Lower leg skin (tissue), 3 donors: ENCODE measurements at regions not wholly inside any gene's neighbourhood (a gene's known extent, or its start where the extent isn't known, plus 50 kb on each side); places are given as distances from the start of the nearest gene placed in this dataset.
"Not testable (repeated sequence)": the region's sequence is repeated elsewhere in the genome, so short reads cannot be mapped to it uniquely, and the experiment has no call there.

ENCODE experiments used
- DNase-seq, 2 donors: peaks; one replicate each; pipeline ENCODE4 v3.0.0-alpha.2; 2019; ENCODE audit warnings: low spot score in 2 of 2
- H3K4me3 ChIP-seq: fragments of 200-600 bp; sonication (generic); 2 replicates; pipeline ENCODE4 v1.5.1; 2017; ENCODE audit warnings: mild to moderate bottlenecking, low read depth; ENCODE audit not compliant: poor library complexity, severe bottlenecking
- WGBS, 2 donors: methylation state at CpG; one replicate each; pipeline ENCODE4 v1.1.5; 2018; 5-methylcytosine and 5-hydroxymethylcytosine counted together
- intact Hi-C: fragments of 100-400 bp; cut with DNase I; formaldehyde crosslinking; loops from one replicate; pipeline ENCODE4 v1.15.0; 2023; ENCODE audit warnings: low total_unique reads

DNA sequence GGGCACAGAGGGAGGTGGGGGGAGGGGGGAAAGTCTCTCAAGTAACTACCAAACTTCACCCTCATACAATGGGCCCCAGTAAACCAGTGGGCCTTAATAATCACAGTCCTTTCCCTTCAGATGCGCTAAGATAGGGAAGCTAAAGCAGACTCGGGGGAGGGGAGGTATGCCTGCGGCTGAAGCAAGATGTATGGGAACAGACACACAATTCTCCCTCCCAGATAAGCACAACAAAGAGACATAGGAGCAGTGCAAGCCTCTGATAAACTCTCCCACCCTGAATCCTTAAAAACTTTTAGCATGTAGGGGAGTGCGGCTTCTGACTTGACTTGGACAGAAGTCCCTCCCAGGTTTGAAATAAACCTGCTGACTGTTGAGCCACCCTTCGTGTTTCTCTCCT lies 54.7 kb downstream of the PROP1 start:
- H3K4me3 ChIP-seq, intact Hi-C loops, DNase-seq: not testable (repeated sequence)
- 76 to 89% methylated on average over 5 of the region's 5 CpGs for WGBS, 2 donors

GRCh38 chr5:177939246-177940171 lies 56.5 kb downstream of the PROP1 start:
- H3K4me3 ChIP-seq, intact Hi-C loops: not testable (repeated sequence)
- 2 to 4% methylated on average over 4 to 40 of the region's 79 CpGs for WGBS, 2 donors
- DNase-seq: peak in 1 of 2 donors; percentile 70

- intact Hi-C loops, H3K4me3 ChIP-seq: not testable (repeated sequence)
- DNase-seq: peak in 1 of 2 donors; percentile 39
- WGBS, 2 donors: 35 to 52% methylated on average over 3 to 7 of the region's 7 CpGs
These were observed 57.3 kb downstream of the PROP1 start for GRCh38 chr5:177938767-177939166.

DNA sequence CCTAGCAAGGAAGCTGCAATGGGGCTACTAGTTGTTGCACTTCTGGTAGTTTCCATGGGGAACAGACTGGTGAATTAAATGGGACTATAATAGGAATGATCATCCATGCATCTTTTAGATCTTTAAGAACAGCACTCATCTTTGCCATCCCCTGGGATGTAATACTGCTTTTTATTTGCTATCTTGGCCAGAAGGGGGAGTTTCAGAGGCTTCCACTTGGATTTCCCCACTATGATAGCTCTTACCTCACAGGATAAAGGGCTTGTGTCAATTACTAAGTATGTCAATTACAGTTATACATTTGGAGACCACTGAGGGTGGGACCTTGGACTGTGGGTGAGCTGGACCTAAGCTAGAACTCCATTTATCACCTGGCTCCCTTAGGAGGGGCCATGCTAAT lies 61.8 kb downstream of the PROP1 start:
- intact Hi-C loops, H3K4me3 ChIP-seq: not testable (repeated sequence)
- peak in 1 of 2 donors; percentile 25 for DNase-seq

DNA sequence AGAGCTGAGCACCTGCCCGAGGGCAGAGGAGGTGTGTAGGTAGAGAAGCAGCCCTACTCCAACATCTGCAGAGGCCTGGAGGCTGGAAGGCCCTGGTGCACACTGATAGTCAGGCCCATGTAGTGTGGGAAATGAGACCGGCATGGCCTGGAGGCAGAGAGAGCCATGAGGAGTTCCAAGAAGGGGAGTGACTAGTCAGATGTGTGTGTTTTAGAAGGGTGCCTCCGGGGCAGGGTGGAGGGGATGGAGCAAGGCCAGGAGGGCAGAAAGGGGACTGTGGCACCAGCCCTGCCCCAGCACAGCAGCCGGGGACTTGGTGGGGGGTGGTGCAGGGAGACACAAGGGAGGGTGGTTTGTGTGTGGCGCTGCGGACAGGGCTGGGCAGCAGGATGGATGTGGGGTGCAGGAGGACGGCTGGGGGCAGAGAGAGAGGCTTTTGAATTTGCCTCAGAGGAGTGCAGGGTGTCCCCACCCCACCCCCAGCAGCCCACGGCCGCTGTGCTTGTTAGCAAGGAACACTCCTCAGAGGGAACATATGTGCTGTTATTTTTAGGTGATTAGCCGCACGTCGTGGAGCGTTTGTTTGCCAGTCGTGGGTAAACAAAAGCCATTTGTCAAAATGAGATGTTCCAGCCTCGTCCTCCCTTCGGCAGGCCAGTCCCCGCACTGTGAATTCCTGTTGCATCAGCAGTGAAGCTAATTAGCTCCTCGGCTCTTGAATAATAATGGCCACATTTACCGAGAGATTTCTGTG lies 65.6 kb downstream of the PROP1 start:
- WGBS, 2 donors: 33 to 42% methylated on average over 15 to 17 of the region's 19 CpGs
- H3K4me3 ChIP-seq, DNase-seq, intact Hi-C loops: not testable (repeated sequence)

DNA sequence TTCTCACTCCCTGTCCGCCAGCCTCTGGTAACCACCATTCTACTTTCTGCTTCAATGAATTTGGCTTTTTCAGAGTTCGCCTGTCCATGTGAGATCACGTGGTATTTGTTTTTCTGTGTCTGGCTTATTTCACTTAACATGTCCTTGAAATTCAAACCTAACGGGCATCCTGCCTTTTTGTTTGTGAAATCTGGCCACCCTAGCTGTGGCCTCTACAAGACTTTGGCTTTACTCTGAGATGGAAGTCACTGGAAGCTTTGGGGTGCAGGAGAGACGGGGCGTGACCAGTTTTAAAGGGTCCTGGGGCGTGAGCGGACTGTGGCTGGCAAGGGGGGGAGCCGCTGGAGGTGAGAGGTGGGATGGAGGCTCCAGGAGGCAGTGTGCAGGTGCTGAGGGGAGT lies 66.4 kb downstream of the PROP1 start:
- intact Hi-C loops, H3K4me3 ChIP-seq, DNase-seq: not testable (repeated sequence)
- WGBS, 2 donors: 98% methylated on average over 9 of the region's 9 CpGs; no CpG with 5 or more reads in 1 of the 2 donors

- intact Hi-C loops, H3K4me3 ChIP-seq, DNase-seq: not testable (repeated sequence)
- WGBS, 2 donors: no CpG with 5 or more reads among the region's 4 CpGs
These were observed 68.5 kb downstream of the PROP1 start for GRCh38 chr5:177927500-177927899.

- intact Hi-C loops, H3K4me3 ChIP-seq, DNase-seq: not testable (repeated sequence)
- 90% methylated on average over 2 of the region's 11 CpGs; no CpG with 5 or more reads in 1 of the 2 donors for WGBS, 2 donors
These were observed 71.5 kb downstream of the PROP1 start for GRCh38 chr5:177924577-177924976.

DNA sequence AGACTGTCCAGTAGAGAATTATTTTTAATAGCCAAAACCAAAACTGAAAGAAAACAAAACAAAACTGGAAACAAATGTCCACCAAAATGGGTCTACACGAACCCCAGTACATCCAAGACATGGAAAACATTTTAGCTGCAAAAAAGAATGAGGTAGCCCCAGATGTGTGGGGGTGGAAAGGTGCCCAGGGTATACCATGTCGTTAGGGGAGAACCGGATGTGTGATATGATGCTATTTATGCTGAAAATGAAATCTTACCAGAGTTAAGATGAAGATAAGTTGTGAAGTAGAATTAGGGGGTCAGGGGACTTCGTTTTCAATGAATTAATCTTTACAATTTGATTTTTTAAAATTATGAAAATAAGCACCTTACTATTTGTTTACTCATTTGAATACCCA lies 72.2 kb downstream of the PROP1 start:
- H3K4me3 ChIP-seq, DNase-seq, intact Hi-C loops: not testable (repeated sequence)
- WGBS, 2 donors: 51 to 57% methylated on average over 3 of the region's 4 CpGs

GRCh38 chr5:177923189-177923588 lies 72.9 kb downstream of the PROP1 start:
- H3K4me3 ChIP-seq, intact Hi-C loops, DNase-seq: not testable (repeated sequence)
- 72 to 75% methylated on average over 2 to 3 of the region's 5 CpGs for WGBS, 2 donors

GRCh38 chr5:177909261-177909660 lies 86.8 kb downstream of the PROP1 start:
- intact Hi-C loops, H3K4me3 ChIP-seq, DNase-seq: not testable (repeated sequence)
- 24 to 62% methylated on average over 2 of the region's 2 CpGs for WGBS, 2 donors

DNA sequence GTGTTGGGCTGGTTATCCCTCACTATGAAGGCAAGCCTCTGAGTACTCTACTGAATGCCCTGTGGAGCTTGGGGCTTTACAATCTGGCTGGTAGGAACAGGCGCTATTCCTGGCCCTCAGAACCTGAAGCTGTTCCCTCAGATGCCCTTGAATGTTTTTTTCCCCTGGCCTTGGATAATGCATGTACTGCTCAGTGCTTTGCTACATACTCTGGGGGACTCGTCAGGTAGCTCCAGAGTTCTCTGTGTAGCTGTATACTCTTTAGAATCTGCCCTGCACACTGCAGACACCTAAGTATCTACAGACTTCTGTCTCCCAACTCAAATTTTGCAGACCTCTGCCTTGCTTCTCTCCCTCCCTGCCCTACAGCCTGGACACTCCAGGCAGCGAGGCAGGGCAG lies 93.2 kb downstream of the PROP1 start:
- WGBS, 2 donors: 100% methylated on average over 1 of the region's 3 CpGs; no CpG with 5 or more reads in 1 of the 2 donors
- H3K4me3 ChIP-seq, intact Hi-C loops, DNase-seq: not testable (repeated sequence)

- WGBS, 2 donors: 59 to 66% methylated on average over 2 of the region's 6 CpGs
- DNase-seq, intact Hi-C loops, H3K4me3 ChIP-seq: not testable (repeated sequence)
These were observed 96.0 kb downstream of the PROP1 start for GRCh38 chr5:177900066-177900465.

GRCh38 chr5:177894681-177895453 lies 101.2 kb downstream of the PROP1 start:
- H3K4me3 ChIP-seq, DNase-seq, intact Hi-C loops: not testable (repeated sequence)
- 82% methylated on average over 2 of the region's 9 CpGs; no CpG with 5 or more reads in 1 of the 2 donors for WGBS, 2 donors
